Ishikawa (cell line): ENCODE measurements at regions not wholly inside any gene's neighbourhood (a gene's known extent, or its start where the extent isn't known, plus 50 kb on each side); places are given as distances from the start of the nearest gene placed in this dataset.

Source experiments
- CEBPB ChIP-seq: IDR thresholded peaks from 2 replicates; pipeline ENCODE4 v1.6.1; 2012
- CREB1 ChIP-seq: IDR thresholded peaks from 2 replicates; pipeline ENCODE4 v1.6.1; 2012; ENCODE audit warnings: low read depth
- EGR1 ChIP-seq: IDR thresholded peaks from 2 replicates; pipeline ENCODE4 v1.6.1; 2012
- EP300 ChIP-seq: IDR thresholded peaks from 2 replicates; pipeline ENCODE4 v1.6.1; 2012; ENCODE audit warnings: borderline replicate concordance
- FOXM1 ChIP-seq: IDR thresholded peaks from 2 replicates; pipeline ENCODE4 v1.6.1; 2012; ENCODE audit warnings: low read depth, borderline replicate concordance
- MAX ChIP-seq: IDR thresholded peaks from 2 replicates; pipeline ENCODE4 v1.6.1; 2012
- NFIC ChIP-seq: IDR thresholded peaks from 2 replicates; pipeline ENCODE4 v1.6.1; 2012
- RAD21 ChIP-seq: IDR thresholded peaks from 2 replicates; pipeline ENCODE4 v1.6.1; 2012; ENCODE audit warnings: low read depth
- REST ChIP-seq: IDR thresholded peaks from 2 replicates; pipeline ENCODE4 v1.6.1; 2012; ENCODE audit warnings: low read depth, mild to moderate bottlenecking
- TAF1 ChIP-seq: IDR thresholded peaks from 2 replicates; pipeline ENCODE4 v1.6.1; 2012; ENCODE audit warnings: low read depth, mild to moderate bottlenecking
- TCF12 ChIP-seq: IDR thresholded peaks from 2 replicates; pipeline ENCODE4 v1.6.1; 2012; ENCODE audit warnings: low read depth
- TEAD4 ChIP-seq: IDR thresholded peaks from 2 replicates; pipeline ENCODE4 v1.6.1; 2012
- USF1 ChIP-seq: IDR thresholded peaks from 2 replicates; pipeline ENCODE4 v1.6.1; 2012
- YY1 ChIP-seq: IDR thresholded peaks from 2 replicates; pipeline ENCODE4 v1.6.1; 2012; ENCODE audit warnings: low read depth
- ZBTB7A ChIP-seq: IDR thresholded peaks from 2 replicates; pipeline ENCODE4 v1.6.1; 2012; ENCODE audit warnings: low read depth

GRCh38 chr22:27064386-27064785, 407.0 kb downstream of the MIAT start:
- TF ChIP-seq NFIC: no peak
- TF ChIP-seq REST: no peak

- no peak for TF ChIP-seq USF1
- TF ChIP-seq TAF1: no peak
- TF ChIP-seq RAD21: no peak
- no peak for TF ChIP-seq MAX
- no peak for TF ChIP-seq ZBTB7A
- no peak for TF ChIP-seq EGR1
- TF ChIP-seq REST: no peak
- TF ChIP-seq CREB1: no peak
- no peak for TF ChIP-seq TCF12
- TF ChIP-seq NFIC: no peak
Measured at GRCh38 chr22:27065279-27065678, 407.9 kb downstream of the MIAT start.

GRCh38 chr22:27066856-27067255, 409.5 kb downstream of the MIAT start:
- TF ChIP-seq YY1 (no peak), CEBPB (no peak), MAX (no peak), FOXM1 (no peak), EGR1 (no peak), CREB1 (no peak), EP300 (no peak), NFIC (no peak), USF1 (no peak), RAD21 (no peak), ZBTB7A (no peak), TEAD4 (no peak), TCF12 (no peak), REST (no peak)

GRCh38 chr22:27068121-27068520, 410.7 kb downstream of the MIAT start:
- no peak for TF ChIP-seq MAX
- no peak for TF ChIP-seq TEAD4
- TF ChIP-seq RAD21: no peak
- TF ChIP-seq ZBTB7A: no peak
- TF ChIP-seq CEBPB: no peak
- TF ChIP-seq REST: no peak
- no peak for TF ChIP-seq TAF1
- TF ChIP-seq NFIC: no peak
